Prostate gland (tissue), 2 donors: ENCODE measurements at regions not wholly inside any gene's neighbourhood (a gene's known extent, or its start where the extent isn't known, plus 50 kb on each side); places are given as distances from the start of the nearest gene placed in this dataset.

ENCODE experiments used
- CTCF ChIP-seq, 4 experiments: fragments of 200-600 bp in 2 of 4; fragments of 450-650 bp in 2 of 4; sonication (generic) in 2 of 4; IDR thresholded peaks; 1 replicate in 3 of 4; 2 replicates in 1 of 4; pipeline ENCODE4 v1.5.1; 2016 to 2019; ENCODE audit warnings: antibody characterized with exemption in 4 of 4, mild to moderate bottlenecking in 2 of 4, moderate library complexity in 2 of 4
- POLR2A ChIP-seq: fragments of 450-650 bp; IDR thresholded peaks from one replicate; pipeline ENCODE4 v1.6.1; 2016; ENCODE audit warnings: antibody characterized with exemption, mild to moderate bottlenecking
- POLR2AphosphoS5 ChIP-seq: sonication (generic); formaldehyde crosslinking; IDR thresholded peaks from one replicate; pipeline ENCODE4 v1.6.1; 2017; ENCODE audit warnings: antibody characterized with exemption

- TF ChIP-seq CTCF (IDR thresholded peaks at IDR 0.05) (no peak), POLR2AphosphoS5 (no peak), POLR2A (no peak)
Measured at GRCh38 chr21:35370671-35371070, 321.6 kb upstream of the RUNX1 start.
